SK-N-SH (cell line): ENCODE measurements at regions not wholly inside any gene's neighbourhood (a gene's known extent, or its start where the extent isn't known, plus 50 kb on each side); places are given as distances from the start of the nearest gene placed in this dataset.

Experiments
- CTCF ChIA-PET: fragments of 300-600, 350-600 bp; formaldehyde crosslinking; extraction: SDS; loops from one replicate; lab custom pipeline; 2021; lab: Yijun Ruan, JAX
- POLR2A ChIA-PET: fragments of 350-600 bp; sonication (Branson Sonifier 250); formaldehyde crosslinking; extraction: SDS; loops from one replicate; lab custom pipeline; 2020; ENCODE audit warnings: antibody characterized with exemption, inconsistent platforms; lab: Yijun Ruan, JAX
- DNase-seq: peaks from one replicate; pipeline ENCODE4 v3.0.0; 2012
- H2AFZ ChIP-seq: fragments of 200-600 bp; sonication (generic); 2 replicates; pipeline ENCODE4 v1.8.1; 2016; ENCODE audit warnings: antibody characterized with exemption, mild to moderate bottlenecking, low read depth
- H3F3A ChIP-seq: fragments of 200-600 bp; sonication (generic); replicated peaks from 2 replicates; pipeline ENCODE3; 2016; ENCODE audit warnings: antibody characterized with exemption, mild to moderate bottlenecking; ENCODE audit not compliant: insufficient read depth
- H3K27ac ChIP-seq, 2 experiments: fragments of 200-500 bp in 1 of 2; fragments of 200-600 bp in 1 of 2; sonication (Bioruptor generic) in 1 of 2; sonication (generic), shearing (Covaris generic) in 1 of 2; 2 replicates each; pipeline versions ENCODE4 v1.5.1 to v1.6.1; 2014 to 2016; ENCODE audit warnings: low read depth in 2 of 2, inconsistent platforms in 1 of 2, low read length in 1 of 2, mild to moderate bottlenecking in 1 of 2, mixed read lengths in 1 of 2
- H3K27me3 ChIP-seq: fragments of 200-600 bp; sonication (generic), shearing (Covaris generic); 2 replicates; pipeline ENCODE4 v1.6.1; 2016; ENCODE audit warnings: mixed run types; ENCODE audit not compliant: insufficient read depth
- H3K36me3 ChIP-seq, 2 experiments: fragments of 200-500 bp in 1 of 2; fragments of 200-600 bp in 1 of 2; sonication (Bioruptor generic) in 1 of 2; sonication (generic) in 1 of 2; replicated peaks in 1 of 2; 2 replicates each; pipeline versions ENCODE3 to v1.5.1; 2014 to 2016; ENCODE audit warnings: low read length in 1 of 2, mild to moderate bottlenecking in 1 of 2; ENCODE audit not compliant: insufficient read depth in 2 of 2, control insufficient read depth in 1 of 2
- H3K4me1 ChIP-seq, 2 experiments: fragments of 200-500 bp in 1 of 2; fragments of 200-600 bp in 1 of 2; sonication (Bioruptor generic) in 1 of 2; sonication (generic), shearing (Covaris generic) in 1 of 2; 2 replicates each; pipeline versions ENCODE4 v1.5.1 to v1.6.1; 2014 to 2016; ENCODE audit warnings: low read depth in 1 of 2, low read length in 1 of 2, mixed run types in 1 of 2; ENCODE audit not compliant: insufficient read depth in 2 of 2, control insufficient read depth in 1 of 2
- H3K4me2 ChIP-seq: fragments of 200-600 bp; sonication (generic), shearing (Covaris generic); 2 replicates; pipeline ENCODE4 v1.6.1; 2017; ENCODE audit warnings: mixed run types
- H3K4me3 ChIP-seq, 2 experiments: fragments of 200-500 bp in 1 of 2; fragments of 200-600 bp in 1 of 2; sonication (Bioruptor generic) in 1 of 2; sonication (generic), shearing (Covaris generic) in 1 of 2; 2 replicates each; pipeline versions ENCODE4 v1.5.1 to v1.8.1; 2014 to 2016; ENCODE audit warnings: low read depth in 2 of 2, inconsistent platforms in 1 of 2, low read length in 1 of 2, mild to moderate bottlenecking in 1 of 2, mixed read lengths in 1 of 2, moderate library complexity in 1 of 2
- H3K79me2 ChIP-seq: fragments of 200-600 bp; sonication (generic); 2 replicates; pipeline ENCODE4 v1.8.1; 2017; ENCODE audit warnings: mild to moderate bottlenecking; ENCODE audit not compliant: insufficient read depth
- H3K9ac ChIP-seq: fragments of 200-600 bp; sonication (generic); 2 replicates; pipeline ENCODE4 v1.6.1; 2017; ENCODE audit warnings: mixed run types
- H3K9me2 ChIP-seq: fragments of 200-600 bp; sonication (generic); 2 replicates; pipeline ENCODE4 v1.6.1; 2017; ENCODE audit warnings: mixed run types
- H3K9me3 ChIP-seq: fragments of 200-600 bp; sonication (generic); 2 replicates; pipeline ENCODE4 v1.6.1; 2017; ENCODE audit warnings: mixed run types, mild to moderate bottlenecking, moderate library complexity
- H4K20me1 ChIP-seq: fragments of 200-600 bp; sonication (generic); 2 replicates; pipeline ENCODE4 v1.6.1; 2017; ENCODE audit warnings: mild to moderate bottlenecking, mixed run types; ENCODE audit not compliant: insufficient read depth
- ELF1 ChIP-seq: IDR thresholded peaks from 2 replicates; pipeline ENCODE4 v1.4.0; 2012
- EP300 ChIP-seq, 2 experiments: IDR thresholded peaks; 2 replicates each; pipeline versions ENCODE4 v1.4.0 to v1.6.1; 2012; ENCODE audit warnings: borderline replicate concordance in 1 of 2, low read depth in 1 of 2, low read length in 1 of 2
- FOXJ3 ChIP-seq: sonication (generic); formaldehyde crosslinking; IDR thresholded peaks from 2 replicates; pipeline ENCODE4 v1.5.1; 2020; ENCODE audit warnings: mild to moderate bottlenecking, missing genetic modification reagents
- FOXM1 ChIP-seq: IDR thresholded peaks from 2 replicates; pipeline ENCODE4 v1.4.0; 2012; ENCODE audit warnings: low read depth, mild to moderate bottlenecking
- GATA2 ChIP-seq: sonication (generic); formaldehyde crosslinking; IDR thresholded peaks from 2 replicates; pipeline ENCODE4 v1.5.0; 2020; ENCODE audit warnings: mild to moderate bottlenecking, missing genetic modification reagents
- IRF3 ChIP-seq: fragments of 150-350 bp; IDR thresholded peaks from 2 replicates; pipeline ENCODE4 v1.6.1; 2016; ENCODE audit warnings: mild to moderate bottlenecking, low read depth, low read length
- MEF2A ChIP-seq: IDR thresholded peaks from 2 replicates; pipeline ENCODE4 v1.4.0; 2012; ENCODE audit warnings: low read depth, borderline replicate concordance
- NFIC ChIP-seq: IDR thresholded peaks from 2 replicates; pipeline ENCODE4 v1.4.0; 2012; ENCODE audit warnings: borderline replicate concordance
- RCOR1 ChIP-seq: fragments of 150-350 bp; IDR thresholded peaks from 2 replicates; pipeline ENCODE4 v1.6.1; 2017; ENCODE audit warnings: antibody characterized with exemption, low read length
- SIN3A ChIP-seq: IDR thresholded peaks from 2 replicates; pipeline ENCODE4 v1.6.1; 2012; ENCODE audit warnings: low read depth, mild to moderate bottlenecking, low read length, moderate library complexity, borderline replicate concordance
- TCF12 ChIP-seq: IDR thresholded peaks from 2 replicates; pipeline ENCODE4 v1.4.0; 2012
- USF1 ChIP-seq: IDR thresholded peaks from 2 replicates; pipeline ENCODE4 v1.4.0; 2012; ENCODE audit warnings: low read depth, borderline replicate concordance
- ZBTB33 ChIP-seq: IDR thresholded peaks from 2 replicates; pipeline ENCODE4 v1.4.0; 2012; ENCODE audit warnings: low read depth, borderline replicate concordance
- WGBS: methylation state at CpG from one replicate; pipeline ENCODE4 v1.1.6; 2017; ENCODE audit warnings: low lambda C conversion rate; 5-methylcytosine and 5-hydroxymethylcytosine counted together

- TF ChIP-seq SIN3A = no peak
- TF ChIP-seq IRF3 = no peak
- no peak for TF ChIP-seq FOXJ3
- no peak for TF ChIP-seq NFIC
- no peak for TF ChIP-seq USF1
These were observed 115.0 kb upstream of the PDE5A start (continued) for GRCh38 chr4:119743644-119744043.

- DNase-seq = no peak
- 71% methylated on average over 4 of the region's 4 CpGs for WGBS
- Histone ChIP-seq H3K36me3 (no peaks in the 10 kb centered on the region), H3K27ac (no peak overlapping the region), H3K27me3 (no peaks in the 10 kb centered on the region), H3K4me2 (no peak overlapping the region), H2AFZ (no peak overlapping the region), H4K20me1 (no peaks in the 10 kb centered on the region), H3K9me3 (no peaks in the 10 kb centered on the region), H3K4me3 (no peak overlapping the region), H3K9me2 (no peaks in the 10 kb centered on the region), H3K9ac (no peak overlapping the region), H3K79me2 (no peaks in the 10 kb centered on the region), H3F3A (peaks cover 11% of the 10 kb centered on the region), H3K4me1 (peaks cover 0 to 15% of the 10 kb centered on the region in 2 experiments; a peak in 3 of 4 replicates)
- ChIA-PET CTCF (interaction anchor here (0.9 kb wide), 1 partner anchor 9 kb away, joined by 3 read pairs; no protein-coding TSS in a partner anchor), POLR2A (no interaction called here)
- TF ChIP-seq ZBTB33 (no peak), MEF2A (no peak), TCF12 (no peak)
These were observed 111.2 kb upstream of the PDE5A start for GRCh38 chr4:119739796-119740195.

GRCh38 chr4:119738901-119739300, 110.3 kb upstream of the PDE5A start:
- no peak for DNase-seq
- H3F3A ChIP-seq = peaks cover 12% of the 10 kb centered on the region
- H3K9me3 ChIP-seq = no peaks in the 10 kb centered on the region
- peaks cover 0 to 20% of the 10 kb centered on the region in 2 experiments; a peak in 3 of 4 replicates for H3K4me1 ChIP-seq
- no peak overlapping the region for H3K4me3 ChIP-seq
- no peaks in the 10 kb centered on the region for H3K9me2 ChIP-seq
- ChIA-PET POLR2A (no interaction called here), CTCF (interaction anchor here (0.9 to 1.4 kb wide), 2 partner anchors 8 to 110 kb away, joined by 3 read pairs; partner anchors contain the start of gene PDE5A)
- no peak overlapping the region for H3K4me2 ChIP-seq
- no peak overlapping the region for H3K9ac ChIP-seq
- no peaks in the 10 kb centered on the region for H3K79me2 ChIP-seq
- H3K27ac ChIP-seq = no peak overlapping the region
- H4K20me1 ChIP-seq = no peaks in the 10 kb centered on the region
- TF ChIP-seq EP300 (IDR thresholded peaks at IDR 0.05; ENCODE audit: borderline replicate concordance in 1 of 2, low read depth in 1 of 2, low read length in 1 of 2) (peak in 1 of 2 experiments; percentile 40; a peak in 1 of 4 replicates), FOXM1 (no peak), ELF1 (no peak), GATA2 (CRISPR knock-in tag) (peak; percentile 77), RCOR1 (0 out of 2 replicates have a peak, but pooled peaks have one; percentile 29)
- H3K27me3 ChIP-seq = no peaks in the 10 kb centered on the region
- WGBS = 38% methylated on average over 2 of the region's 2 CpGs
- H2AFZ ChIP-seq = no peak overlapping the region
- no peaks in the 10 kb centered on the region for H3K36me3 ChIP-seq
